GM18517 (cell line): ENCODE measurements at regions not wholly inside any gene's neighbourhood (a gene's known extent, or its start where the extent isn't known, plus 50 kb on each side); places are given as distances from the start of the nearest gene placed in this dataset.

Experiments
- ATAC-seq: cut with Tn5 transposase; IDR thresholded peaks from one replicate; pipeline ENCODE4 v1.9.1; 2021; ENCODE audit warnings: mild to moderate bottlenecking, moderate library complexity; ENCODE audit not compliant: unreplicated experiment

GRCh38 chr3:137958636-137959035 is 51.3 kb upstream of the CLDN18 start:
- no peak for ATAC-seq
